Osteocyte (in vitro differentiated cells): ENCODE measurements at regions not wholly inside any gene's neighbourhood (a gene's known extent, or its start where the extent isn't known, plus 50 kb on each side); places are given as distances from the start of the nearest gene placed in this dataset.

Source experiments
- DNase-seq: peaks from one replicate; pipeline ENCODE4 v3.0.0; 2021; ENCODE audit warnings: mixed read lengths; ENCODE audit not compliant: unreplicated experiment; ENCODE audit errors: extremely low spot score
- H3K27ac Mint-ChIP-seq: one replicate; pipeline ENCODE4 v1.8.0; 2021; ENCODE audit warnings: mild to moderate bottlenecking, mixed read lengths; ENCODE audit not compliant: unreplicated experiment
- H3K27me3 Mint-ChIP-seq: one replicate; pipeline ENCODE4 v1.8.0; 2021; ENCODE audit warnings: mixed read lengths; ENCODE audit not compliant: unreplicated experiment
- H3K36me3 Mint-ChIP-seq: one replicate; pipeline ENCODE4 v1.8.0; 2021; ENCODE audit warnings: mixed read lengths; ENCODE audit not compliant: unreplicated experiment
- H3K4me1 Mint-ChIP-seq: one replicate; pipeline ENCODE4 v1.8.0; 2021; ENCODE audit warnings: mixed read lengths; ENCODE audit not compliant: unreplicated experiment
- H3K4me3 Mint-ChIP-seq: one replicate; pipeline ENCODE4 v1.8.0; 2021; ENCODE audit warnings: mild to moderate bottlenecking, moderate library complexity, mixed read lengths; ENCODE audit not compliant: unreplicated experiment
- H3K9me3 Mint-ChIP-seq: one replicate; pipeline ENCODE4 v1.8.0; 2021; ENCODE audit warnings: mixed read lengths; ENCODE audit not compliant: unreplicated experiment
- TF ChIP-seq, protein P1 (sequence below): fragments of 200-600 bp; sonication (generic); IDR thresholded peaks from 2 replicates; pipeline ENCODE4 v1.5.0; 2021; ENCODE audit warnings: antibody characterized with exemption, mild to moderate bottlenecking, moderate library complexity

DNA sequence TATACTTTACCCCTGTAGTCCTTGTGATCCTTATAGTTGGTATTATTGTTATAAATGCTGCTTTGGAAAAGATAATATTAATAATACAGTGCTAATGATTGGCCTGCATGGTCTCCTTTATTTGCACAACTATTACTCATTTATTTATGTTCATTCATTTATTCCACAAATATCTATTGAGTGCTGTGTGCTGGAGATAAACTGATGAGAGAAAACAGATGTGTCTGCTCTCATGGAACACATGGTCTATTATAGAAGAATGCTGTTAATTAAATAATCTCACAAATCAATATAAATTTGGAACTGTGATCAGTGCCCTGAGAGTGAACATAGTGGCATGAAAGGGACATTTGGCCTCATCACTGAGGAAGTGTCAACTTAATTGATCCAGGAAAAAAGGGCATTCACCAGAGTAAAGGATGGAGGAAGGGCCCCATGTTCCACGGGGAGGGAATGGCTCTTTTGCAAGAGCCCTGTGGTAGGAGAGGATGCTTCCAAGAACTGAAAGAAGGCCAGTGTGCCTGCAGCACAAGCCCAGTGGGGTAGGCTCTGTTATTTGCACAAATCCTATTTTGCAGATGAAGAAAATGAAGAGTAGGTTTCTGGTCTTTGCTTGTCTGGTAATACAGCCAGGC is 91.5 kb upstream of the STK39 start:
- H3K4me1 Mint-ChIP-seq: peaks cover 10% of the 10 kb centered on the region
- H3K36me3 Mint-ChIP-seq: no peaks in the 10 kb centered on the region
- no peak overlapping the region for H3K27ac Mint-ChIP-seq
- H3K9me3 Mint-ChIP-seq: no peaks in the 10 kb centered on the region
- H3K4me3 Mint-ChIP-seq: no peak overlapping the region
- no peaks in the 10 kb centered on the region for H3K27me3 Mint-ChIP-seq
- TF ChIP-seq, protein P1, sequence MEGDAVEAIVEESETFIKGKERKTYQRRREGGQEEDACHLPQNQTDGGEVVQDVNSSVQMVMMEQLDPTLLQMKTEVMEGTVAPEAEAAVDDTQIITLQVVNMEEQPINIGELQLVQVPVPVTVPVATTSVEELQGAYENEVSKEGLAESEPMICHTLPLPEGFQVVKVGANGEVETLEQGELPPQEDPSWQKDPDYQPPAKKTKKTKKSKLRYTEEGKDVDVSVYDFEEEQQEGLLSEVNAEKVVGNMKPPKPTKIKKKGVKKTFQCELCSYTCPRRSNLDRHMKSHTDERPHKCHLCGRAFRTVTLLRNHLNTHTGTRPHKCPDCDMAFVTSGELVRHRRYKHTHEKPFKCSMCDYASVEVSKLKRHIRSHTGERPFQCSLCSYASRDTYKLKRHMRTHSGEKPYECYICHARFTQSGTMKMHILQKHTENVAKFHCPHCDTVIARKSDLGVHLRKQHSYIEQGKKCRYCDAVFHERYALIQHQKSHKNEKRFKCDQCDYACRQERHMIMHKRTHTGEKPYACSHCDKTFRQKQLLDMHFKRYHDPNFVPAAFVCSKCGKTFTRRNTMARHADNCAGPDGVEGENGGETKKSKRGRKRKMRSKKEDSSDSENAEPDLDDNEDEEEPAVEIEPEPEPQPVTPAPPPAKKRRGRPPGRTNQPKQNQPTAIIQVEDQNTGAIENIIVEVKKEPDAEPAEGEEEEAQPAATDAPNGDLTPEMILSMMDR: no peak
- DNase-seq: no peak

- H3K36me3 Mint-ChIP-seq: no peaks in the 10 kb centered on the region
- TF ChIP-seq, protein P1: no peak
- H3K27ac Mint-ChIP-seq: no peak overlapping the region
- no peak overlapping the region for H3K4me3 Mint-ChIP-seq
- H3K27me3 Mint-ChIP-seq: peaks cover 2% of the 10 kb centered on the region
- no peaks in the 10 kb centered on the region for H3K9me3 Mint-ChIP-seq
- H3K4me1 Mint-ChIP-seq: peaks cover 14% of the 10 kb centered on the region
- no peak for DNase-seq
Observed at GRCh38 chr2:168340931-168341330, 93.5 kb upstream of the STK39 start.

- no peak overlapping the region for H3K4me3 Mint-ChIP-seq
- TF ChIP-seq, protein P1: no peak
- H3K27ac Mint-ChIP-seq: peak overlapping the region; percentile 53
- H3K27me3 Mint-ChIP-seq: peaks cover 2% of the 10 kb centered on the region
- H3K36me3 Mint-ChIP-seq: no peaks in the 10 kb centered on the region
- H3K4me1 Mint-ChIP-seq: peaks cover 22% of the 10 kb centered on the region
- H3K9me3 Mint-ChIP-seq: no peaks in the 10 kb centered on the region
- no peak for DNase-seq
Observed at GRCh38 chr2:168343586-168343985, 96.2 kb upstream of the STK39 start.

DNA sequence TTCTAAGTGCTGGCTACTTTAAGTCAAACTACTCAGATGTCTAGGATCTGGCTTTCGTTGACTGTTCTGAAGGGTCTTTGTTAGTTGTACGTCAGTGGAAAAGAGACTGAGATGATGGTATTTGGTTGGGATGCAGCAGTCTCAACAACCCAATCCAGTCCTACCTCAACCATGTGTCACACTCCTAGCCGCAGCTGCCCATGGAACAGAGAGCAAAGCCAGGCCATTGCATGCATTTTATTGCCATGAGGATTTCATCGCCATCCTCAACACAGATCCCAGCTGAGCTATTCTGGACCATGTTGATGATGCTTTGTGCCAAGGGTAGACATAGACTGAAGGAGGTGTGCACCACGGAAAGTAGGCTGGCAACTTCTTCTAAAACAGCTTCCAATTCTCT is 97.3 kb upstream of the STK39 start:
- Mint-ChIP-seq H3K4me3 (no peak overlapping the region), H3K4me1 (peaks cover 18% of the 10 kb centered on the region), H3K27me3 (peaks cover 2% of the 10 kb centered on the region), H3K27ac (no peak overlapping the region), H3K36me3 (no peaks in the 10 kb centered on the region), H3K9me3 (no peaks in the 10 kb centered on the region)
- DNase-seq: no peak
- TF ChIP-seq, protein P1: no peak

- no peak overlapping the region for H3K4me3 Mint-ChIP-seq
- H3K9me3 Mint-ChIP-seq: no peaks in the 10 kb centered on the region
- no peak overlapping the region for H3K27ac Mint-ChIP-seq
- no peak for DNase-seq
- H3K36me3 Mint-ChIP-seq: no peaks in the 10 kb centered on the region
- peaks cover 18% of the 10 kb centered on the region for H3K4me1 Mint-ChIP-seq
- H3K27me3 Mint-ChIP-seq: peaks cover 2% of the 10 kb centered on the region
- TF ChIP-seq, protein P1: no peak
Observed at GRCh38 chr2:168345601-168346000, 98.2 kb upstream of the STK39 start.
